Glomerular visceral epithelial cell (primary cell): ENCODE measurements at regions not wholly inside any gene's neighbourhood (a gene's known extent, or its start where the extent isn't known, plus 50 kb on each side); places are given as distances from the start of the nearest gene placed in this dataset.
"Not testable (repeated sequence)": the region's sequence is repeated elsewhere in the genome, so short reads cannot be mapped to it uniquely, and the experiment has no call there.

Experiments
- DNase-seq: peaks from one replicate; pipeline ENCODE4 v3.0.0-alpha.2; 2016; ENCODE audit errors: extremely low spot score

- no peak for DNase-seq
Observed at GRCh38 chr2:31813016-31813415, 197.8 kb downstream of the MEMO1 start.

- DNase-seq, result peak; percentile 2
Observed at GRCh38 chr2:31812051-31812798, 198.6 kb downstream of the MEMO1 start.

GRCh38 chr2:31811482-31811881 lies 199.3 kb downstream of the MEMO1 start:
- no peak for DNase-seq

- DNase-seq, result no peak
Observed at GRCh38 chr2:31810200-31810917, 200.4 kb downstream of the MEMO1 start.

- DNase-seq, result no peak
Observed at GRCh38 chr2:31805688-31806087, 205.1 kb downstream of the MEMO1 start.

GRCh38 chr2:31803481-31804153 lies 207.2 kb downstream of the MEMO1 start:
- not testable (repeated sequence) for DNase-seq

GRCh38 chr2:31802711-31803110 lies 208.1 kb downstream of the MEMO1 start:
- no peak for DNase-seq

GRCh38 chr2:31799282-31799681 lies 211.5 kb downstream of the MEMO1 start:
- DNase-seq, result not testable (repeated sequence)

- no peak for DNase-seq
Observed at GRCh38 chr2:31788273-31788672, 207.5 kb upstream of the SRD5A2 start.

- DNase-seq, result peak; percentile 79
Observed at GRCh38 chr2:31785876-31786275, 205.1 kb upstream of the SRD5A2 start.

GRCh38 chr2:31784868-31785267 lies 204.1 kb upstream of the SRD5A2 start:
- no peak for DNase-seq

- not testable (repeated sequence) for DNase-seq
Observed at GRCh38 chr2:31783446-31784091, 202.8 kb upstream of the SRD5A2 start.

- no peak for DNase-seq
Observed at GRCh38 chr2:31778153-31778552, 197.4 kb upstream of the SRD5A2 start.

GRCh38 chr2:31770741-31771140 lies 190.0 kb upstream of the SRD5A2 start:
- DNase-seq, result no peak

GRCh38 chr2:31765078-31765945 lies 184.6 kb upstream of the SRD5A2 start:
- DNase-seq, result no peak

- no peak for DNase-seq
Observed at GRCh38 chr2:31764169-31764568, 183.4 kb upstream of the SRD5A2 start.

- no peak for DNase-seq
Observed at GRCh38 chr2:31762085-31762484, 181.3 kb upstream of the SRD5A2 start.

- not testable (repeated sequence) for DNase-seq
Observed at GRCh38 chr2:31757351-31757750, 176.6 kb upstream of the SRD5A2 start.

GRCh38 chr2:31748746-31749145 lies 168.0 kb upstream of the SRD5A2 start:
- not testable (repeated sequence) for DNase-seq

GRCh38 chr2:31748041-31748440 lies 167.3 kb upstream of the SRD5A2 start:
- DNase-seq, result no peak

GRCh38 chr2:31739161-31739560 lies 158.4 kb upstream of the SRD5A2 start:
- DNase-seq, result peak; percentile 25
